SJSA1 (cell line): ENCODE measurements at regions not wholly inside any gene's neighbourhood (a gene's known extent, or its start where the extent isn't known, plus 50 kb on each side); places are given as distances from the start of the nearest gene placed in this dataset.

Experiments
- DNase-seq, 2 experiments: peaks; one replicate each; pipeline ENCODE4 v3.0.0-alpha.2; 2015 to 2020; ENCODE audit warnings: low spot score in 2 of 2, low read depth in 1 of 2
- H3K27ac ChIP-seq: fragments of 250-450 bp; sonication (Bioruptor Pico); 2 replicates; pipeline ENCODE4 v1.5.1; 2020; ENCODE audit warnings: mild to moderate bottlenecking, moderate library complexity
- H3K27me3 ChIP-seq: fragments of 250-450 bp; sonication (Bioruptor Pico); replicated peaks from 2 replicates; pipeline ENCODE4 v1.5.1; 2020; ENCODE audit warnings: mild to moderate bottlenecking, moderate library complexity
- H3K36me3 ChIP-seq: fragments of 250-450 bp; sonication (Bioruptor Pico); 2 replicates; pipeline ENCODE4 v1.5.1; 2020; ENCODE audit warnings: mild to moderate bottlenecking
- H3K4me1 ChIP-seq: fragments of 250-450 bp; sonication (Bioruptor Pico); replicated peaks from 2 replicates; pipeline ENCODE4 v1.6.1; 2021; ENCODE audit warnings: mild to moderate bottlenecking
- H3K4me3 ChIP-seq: fragments of 250-450 bp; sonication (Bioruptor Pico); 2 replicates; pipeline ENCODE4 v1.5.1; 2020; ENCODE audit warnings: mild to moderate bottlenecking
- H3K9me3 ChIP-seq: fragments of 250-450 bp; sonication (Bioruptor Pico); replicated peaks from 2 replicates; pipeline ENCODE4 v1.5.1; 2020; ENCODE audit warnings: mild to moderate bottlenecking

- no peak overlapping the region for H3K4me3 ChIP-seq
- H3K9me3 ChIP-seq = peaks cover 4% of the 10 kb centered on the region; the same call in 1 of the 2 replicates
- H3K27me3 ChIP-seq = no peaks in the 10 kb centered on the region
- H3K27ac ChIP-seq = no peak overlapping the region
- 0 out of 2 replicates have a peak, but pooled peaks cover 2% of the 10 kb centered on the region for H3K36me3 ChIP-seq
- no peak for DNase-seq
- no peaks in the 10 kb centered on the region for H3K4me1 ChIP-seq
These were observed 79.2 kb upstream of the STMND1 start for GRCh38 chr6:17022604-17023003.

GRCh38 chr6:17021539-17021889 is 80.3 kb upstream of the STMND1 start:
- Histone ChIP-seq H3K4me3 (no peak overlapping the region), H3K36me3 (0 out of 2 replicates have a peak, but pooled peaks cover 2% of the 10 kb centered on the region), H3K27ac (no peak overlapping the region), H3K27me3 (no peaks in the 10 kb centered on the region), H3K9me3 (peaks cover 4% of the 10 kb centered on the region; the same call in 1 of the 2 replicates), H3K4me1 (no peaks in the 10 kb centered on the region)
- no peak for DNase-seq

GRCh38 chr6:17020889-17021538 is 80.8 kb upstream of the STMND1 start:
- no peaks in the 10 kb centered on the region for H3K27me3 ChIP-seq
- H3K27ac ChIP-seq = no peak overlapping the region
- DNase-seq = no peak
- no peak overlapping the region for H3K4me3 ChIP-seq
- H3K36me3 ChIP-seq = 0 out of 2 replicates have a peak, but pooled peaks cover 2% of the 10 kb centered on the region
- H3K4me1 ChIP-seq = no peaks in the 10 kb centered on the region
- peaks cover 4% of the 10 kb centered on the region; the same call in 1 of the 2 replicates for H3K9me3 ChIP-seq

- Histone ChIP-seq H3K27ac (no peak overlapping the region), H3K27me3 (no peaks in the 10 kb centered on the region), H3K36me3 (no peaks in the 10 kb centered on the region), H3K9me3 (no peaks in the 10 kb centered on the region), H3K4me1 (peaks cover 21% of the 10 kb centered on the region), H3K4me3 (no peak overlapping the region)
- DNase-seq = no peak
These were observed 83.4 kb upstream of the STMND1 start for GRCh38 chr6:17018425-17018824.

GRCh38 chr6:17017416-17017815 is 84.4 kb upstream of the STMND1 start:
- H3K27me3 ChIP-seq = no peaks in the 10 kb centered on the region
- H3K4me1 ChIP-seq = peaks cover 31% of the 10 kb centered on the region
- no peak overlapping the region for H3K4me3 ChIP-seq
- no peaks in the 10 kb centered on the region for H3K9me3 ChIP-seq
- DNase-seq = no peak
- no peaks in the 10 kb centered on the region for H3K36me3 ChIP-seq
- no peak overlapping the region for H3K27ac ChIP-seq

GRCh38 chr6:17015551-17016381 is 86.1 kb upstream of the STMND1 start:
- Histone ChIP-seq H3K9me3 (no peaks in the 10 kb centered on the region), H3K36me3 (no peaks in the 10 kb centered on the region), H3K4me1 (peaks cover 43% of the 10 kb centered on the region), H3K27ac (peak overlapping the region; percentile 98), H3K27me3 (no peaks in the 10 kb centered on the region), H3K4me3 (no peak overlapping the region)
- no peak for DNase-seq

GRCh38 chr6:17015144-17015543 is 86.7 kb upstream of the STMND1 start:
- Histone ChIP-seq H3K4me1 (peaks cover 43% of the 10 kb centered on the region), H3K9me3 (no peaks in the 10 kb centered on the region), H3K4me3 (no peak overlapping the region), H3K36me3 (no peaks in the 10 kb centered on the region), H3K27ac (peak overlapping the region; percentile 98), H3K27me3 (no peaks in the 10 kb centered on the region)
- peak in 1 of 2 experiments; percentile 50 for DNase-seq

GRCh38 chr6:17013701-17014100 is 88.1 kb upstream of the STMND1 start:
- no peaks in the 10 kb centered on the region for H3K36me3 ChIP-seq
- peak in 1 of 2 experiments; percentile 77 for DNase-seq
- H3K9me3 ChIP-seq = no peaks in the 10 kb centered on the region
- peak overlapping the region; percentile 98 for H3K27ac ChIP-seq
- peak overlapping the region; percentile 23; the same call in 1 of the 2 replicates for H3K4me3 ChIP-seq
- H3K4me1 ChIP-seq = peaks cover 43% of the 10 kb centered on the region
- no peaks in the 10 kb centered on the region for H3K27me3 ChIP-seq

GRCh38 chr6:17012421-17013225 is 89.2 kb upstream of the STMND1 start:
- Histone ChIP-seq H3K36me3 (no peaks in the 10 kb centered on the region), H3K9me3 (no peaks in the 10 kb centered on the region), H3K27me3 (no peaks in the 10 kb centered on the region), H3K4me3 (peak overlapping the region; percentile 23), H3K27ac (peak overlapping the region; percentile 98), H3K4me1 (peaks cover 43% of the 10 kb centered on the region)
- peak; percentile 88 to 89 for DNase-seq

- peaks cover 43% of the 10 kb centered on the region for H3K4me1 ChIP-seq
- H3K27ac ChIP-seq = peak overlapping the region; percentile 98
These were observed 89.9 kb upstream of the STMND1 start for GRCh38 chr6:17011985-17012384.

GRCh38 chr6:17007749-17008148 is 94.1 kb upstream of the STMND1 start:
- DNase-seq = no peak
- H3K4me3 ChIP-seq = no peak overlapping the region
- no peaks in the 10 kb centered on the region for H3K27me3 ChIP-seq
- 0 out of 2 replicates have a peak, but pooled peaks cover 3% of the 10 kb centered on the region for H3K9me3 ChIP-seq
- H3K27ac ChIP-seq = no peak overlapping the region
- no peaks in the 10 kb centered on the region for H3K36me3 ChIP-seq
- peaks cover 15% of the 10 kb centered on the region for H3K4me1 ChIP-seq

More at GRCh38 chr6:17011985-17012384, 89.9 kb upstream of the STMND1 start:
- no peaks in the 10 kb centered on the region for H3K27me3 ChIP-seq
- H3K36me3 ChIP-seq = no peaks in the 10 kb centered on the region
- H3K9me3 ChIP-seq = no peaks in the 10 kb centered on the region
- no peak for DNase-seq
- no peak overlapping the region for H3K4me3 ChIP-seq

- Histone ChIP-seq H3K27me3 (no peaks in the 10 kb centered on the region), H3K4me1 (peaks cover 3% of the 10 kb centered on the region), H3K4me3 (no peak overlapping the region), H3K27ac (no peak overlapping the region), H3K36me3 (no peaks in the 10 kb centered on the region), H3K9me3 (0 out of 2 replicates have a peak, but pooled peaks cover 3% of the 10 kb centered on the region)
- DNase-seq = no peak
These were observed 95.3 kb upstream of the STMND1 start for GRCh38 chr6:17006543-17006942.

GRCh38 chr6:17004269-17004668 is 97.6 kb upstream of the STMND1 start:
- Histone ChIP-seq H3K27ac (no peak overlapping the region), H3K4me1 (no peaks in the 10 kb centered on the region), H3K27me3 (no peaks in the 10 kb centered on the region), H3K36me3 (no peaks in the 10 kb centered on the region), H3K4me3 (no peak overlapping the region), H3K9me3 (0 out of 2 replicates have a peak, but pooled peaks cover 3% of the 10 kb centered on the region)
- no peak for DNase-seq
